HG03045 (cell line): ENCODE measurements at regions not wholly inside any gene's neighbourhood (a gene's known extent, or its start where the extent isn't known, plus 50 kb on each side); places are given as distances from the start of the nearest gene placed in this dataset.

Source experiments
- ATAC-seq: cut with Tn5 transposase; IDR thresholded peaks from one replicate; pipeline ENCODE4 v1.9.1; 2021; ENCODE audit warnings: mild to moderate bottlenecking, moderate library complexity; ENCODE audit not compliant: unreplicated experiment

- ATAC-seq: no peak
These were observed 62.9 kb upstream of the ELK3 start for GRCh38 chr12:96131230-96131788.

DNA sequence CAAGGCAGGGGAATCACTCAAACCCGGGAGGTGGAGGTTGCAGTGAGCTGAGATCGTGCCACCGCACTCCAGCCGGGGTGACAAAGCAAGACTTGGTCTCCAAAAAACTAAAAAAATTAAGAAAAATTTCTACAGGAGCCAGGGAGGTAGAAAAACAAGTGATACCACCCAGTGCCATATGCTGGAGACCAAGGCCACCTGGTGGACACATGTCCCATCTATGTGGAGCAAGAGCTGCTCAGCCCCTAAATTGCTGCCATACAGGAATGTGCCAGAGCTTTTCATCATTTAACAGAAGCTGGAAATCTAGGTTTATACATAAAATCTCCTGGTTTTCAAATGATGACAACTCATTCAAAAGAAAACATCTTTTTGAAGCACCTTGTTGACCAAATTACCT, 61.4 kb upstream of the ELK3 start:
- no peak for ATAC-seq

DNA sequence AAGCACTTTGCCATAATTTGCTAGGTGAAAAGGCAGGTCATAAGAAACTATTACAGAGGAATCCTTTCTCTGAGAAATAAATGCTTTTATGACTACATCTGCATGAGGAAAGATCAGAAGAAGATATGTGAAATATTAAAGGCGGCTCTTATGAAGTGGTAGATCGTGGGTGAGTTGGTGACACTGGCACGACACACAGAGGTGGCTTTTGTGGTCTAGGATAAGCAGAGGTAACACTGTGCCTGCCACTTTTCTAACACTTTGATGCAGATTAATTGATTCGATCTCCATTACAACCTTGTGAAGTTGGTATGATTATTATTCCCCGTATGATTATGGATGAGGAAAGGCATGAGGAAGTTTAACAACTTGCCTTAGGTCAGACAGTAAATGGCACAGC, 60.0 kb upstream of the ELK3 start:
- ATAC-seq: no peak

DNA sequence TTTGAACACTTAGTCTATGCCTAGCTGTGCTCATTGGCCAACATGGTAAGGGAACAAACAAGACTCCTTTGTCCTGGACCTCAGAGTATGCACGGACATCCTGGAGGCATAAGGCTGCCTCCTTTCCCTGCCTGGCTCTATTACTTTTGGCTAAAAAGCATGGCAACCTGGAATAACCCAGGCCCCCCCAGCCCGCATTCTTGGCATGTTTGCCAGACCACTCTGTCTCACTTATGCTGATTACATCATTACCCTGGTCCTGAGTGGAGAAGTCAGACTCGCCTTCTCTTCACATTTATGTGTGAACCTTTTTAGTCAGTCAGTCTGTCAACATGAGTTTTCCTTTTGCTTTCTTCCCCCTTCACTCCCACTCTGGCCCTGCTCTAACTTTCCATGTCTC, 58.0 kb upstream of the ELK3 start:
- no peak for ATAC-seq

DNA sequence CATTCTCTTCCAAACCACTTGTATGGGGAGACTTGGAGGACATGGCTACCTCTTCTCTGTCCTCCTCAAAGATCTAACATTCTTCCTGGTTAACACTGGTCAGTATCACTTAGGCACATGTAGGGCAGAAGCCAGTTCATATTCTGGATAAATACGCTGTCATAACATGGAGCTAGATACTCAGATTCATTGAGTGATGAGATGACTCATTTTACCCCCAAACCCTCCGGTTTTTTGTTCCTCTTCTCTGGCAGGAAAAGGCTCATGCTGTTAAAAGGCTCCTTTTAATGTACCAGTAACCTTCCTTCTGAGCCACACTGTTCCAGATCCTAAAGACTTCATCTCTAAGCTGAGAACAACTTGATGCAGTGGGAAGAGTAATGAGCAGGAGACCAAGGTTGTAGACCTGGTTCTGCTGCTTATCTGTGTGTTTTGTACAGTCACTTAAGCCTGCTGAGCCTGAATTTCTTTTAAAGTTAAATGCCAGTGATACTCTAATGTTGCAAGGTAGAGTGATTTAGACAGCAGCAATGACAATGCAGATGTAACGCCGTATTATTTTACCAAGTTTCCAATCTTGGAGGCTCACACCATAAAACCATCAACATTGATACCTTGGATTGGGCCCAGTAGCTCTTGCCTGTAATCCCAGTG, 57.3 kb upstream of the ELK3 start:
- no peak for ATAC-seq

DNA sequence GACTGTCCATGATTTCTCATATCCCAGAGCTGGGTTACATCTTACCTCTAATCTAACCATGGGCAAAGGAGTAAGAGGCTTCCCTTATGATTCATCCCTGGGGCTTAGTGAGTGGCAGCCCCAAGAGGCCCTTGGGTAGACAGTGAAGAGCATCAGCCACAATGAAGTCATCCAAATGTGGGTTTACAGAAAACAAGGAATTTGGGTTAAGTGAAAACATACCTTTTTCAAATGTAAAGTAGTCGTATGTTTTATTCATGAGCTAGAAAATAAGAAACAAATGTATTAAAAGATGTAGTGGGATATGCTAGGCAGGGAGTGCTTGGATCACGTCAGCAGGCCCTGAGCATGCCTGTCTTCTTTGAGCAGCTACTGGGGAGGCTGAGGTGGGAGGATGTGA, 54.0 kb upstream of the ELK3 start:
- no peak for ATAC-seq

DNA sequence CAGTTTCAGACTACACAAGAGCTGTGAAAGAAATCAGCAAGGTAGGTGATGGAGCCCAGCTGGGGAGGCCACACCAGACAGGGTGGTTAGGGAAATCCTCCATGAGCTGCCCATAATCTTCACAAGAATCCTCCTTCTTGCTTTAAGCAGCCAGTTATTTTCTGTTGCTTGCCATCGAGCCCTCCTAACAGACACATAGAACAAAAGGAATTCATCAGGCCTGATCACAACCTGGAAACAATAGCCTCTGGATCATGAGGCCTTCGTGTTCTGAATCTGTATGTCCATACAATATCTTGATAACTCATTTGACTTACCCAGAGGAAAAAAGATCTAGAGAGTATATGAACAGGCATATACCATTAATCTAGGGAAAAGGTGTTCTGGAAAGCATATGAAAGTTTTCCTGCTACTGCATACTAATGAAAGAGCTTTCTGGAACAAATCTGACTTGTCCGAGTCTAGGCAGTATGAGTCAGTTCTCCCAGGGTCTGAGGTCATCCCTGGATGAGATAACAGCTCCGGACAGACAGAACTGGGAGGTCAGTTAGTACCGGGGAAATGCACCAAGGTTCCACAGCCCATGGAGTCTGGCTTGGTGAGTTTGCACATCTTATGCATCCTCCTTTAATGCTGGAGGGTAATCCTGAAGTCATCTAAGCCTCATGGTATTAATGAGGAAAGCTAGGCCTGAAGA, 52.8 kb upstream of the ELK3 start:
- ATAC-seq: no peak

DNA sequence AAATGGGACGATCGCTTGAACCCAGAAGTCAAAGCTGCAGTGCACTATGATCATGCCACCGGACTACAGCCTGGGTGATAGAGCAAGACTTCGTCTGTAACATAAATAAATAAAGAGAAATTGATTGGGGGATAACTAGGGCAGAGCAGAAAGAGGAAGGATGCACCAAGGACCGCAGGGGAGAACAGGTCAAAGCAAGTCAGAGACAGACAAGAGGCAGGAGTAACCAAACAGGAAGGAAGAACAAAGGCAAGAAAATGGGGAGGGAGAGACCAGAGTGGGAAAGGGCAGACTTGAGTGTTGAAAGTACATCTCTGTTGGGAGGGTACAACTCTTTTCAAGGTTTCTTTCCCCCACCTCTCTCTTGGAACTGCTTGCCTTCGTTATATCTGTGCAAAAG, 50.8 kb upstream of the ELK3 start:
- no peak for ATAC-seq

DNA sequence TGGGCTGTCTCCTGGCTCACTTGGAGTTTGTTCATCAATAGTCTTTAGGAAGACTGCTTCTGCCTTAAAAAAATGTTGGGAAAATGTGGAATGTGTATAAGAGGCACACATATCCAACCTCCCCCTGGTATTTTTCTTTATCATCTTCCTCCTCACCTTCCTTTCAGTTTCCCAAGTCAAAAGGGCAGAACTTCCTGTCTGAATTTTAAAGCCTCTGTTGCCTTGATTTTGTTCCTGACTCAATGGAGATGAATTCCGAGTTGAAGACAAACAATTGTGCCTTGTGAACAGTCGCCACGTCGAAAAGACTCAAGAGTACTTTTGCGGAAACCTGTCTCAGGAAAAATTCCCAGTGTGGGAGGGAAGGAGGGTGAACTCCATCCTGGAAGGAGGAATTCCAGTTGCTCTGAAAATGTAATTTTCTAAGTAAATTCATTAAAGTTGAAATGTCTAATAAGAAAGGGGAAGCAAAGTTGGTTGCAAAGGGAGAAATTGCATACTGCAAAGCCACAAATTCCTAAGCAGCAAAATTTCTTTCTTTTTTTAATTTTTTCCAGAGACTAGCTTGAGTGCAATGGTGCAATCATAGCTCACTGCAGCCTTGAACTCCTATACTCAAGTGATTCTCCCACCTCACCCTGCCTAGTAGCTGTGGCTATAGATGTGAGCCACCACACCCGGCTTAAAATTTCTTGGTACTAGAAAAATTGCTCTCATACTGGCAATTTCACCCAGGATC, 50.2 kb upstream of the ELK3 start:
- no peak for ATAC-seq
